NCI-H2107 (cell line): ENCODE measurements at regions not wholly inside any gene's neighbourhood (a gene's known extent, or its start where the extent isn't known, plus 50 kb on each side); places are given as distances from the start of the nearest gene placed in this dataset.
A peak's percentile ranks its signal among the peaks of the same experiment; 100 is the strongest.
"Not testable (repeated sequence)": the region's sequence is repeated elsewhere in the genome, so short reads cannot be mapped to it uniquely, and the experiment has no call there.

Experiments used
- DNase-seq: peaks from one replicate; lab custom pipeline; 2025; lab: John Stamatoyannopoulos, UW

GRCh38 chr5:67814569-67815311 lies 400.8 kb upstream of the PIK3R1 start:
- DNase-seq: no peak

- DNase-seq: no peak
Observed at GRCh38 chr5:67813877-67814539, 401.5 kb upstream of the PIK3R1 start.

GRCh38 chr5:67809589-67809988 lies 406.0 kb upstream of the PIK3R1 start:
- DNase-seq: peak; percentile 54

GRCh38 chr5:67808340-67808739 lies 407.2 kb upstream of the PIK3R1 start:
- DNase-seq: no peak

GRCh38 chr5:67807439-67807888 lies 408.1 kb upstream of the PIK3R1 start:
- DNase-seq: no peak

GRCh38 chr5:67806654-67807438 lies 408.7 kb upstream of the PIK3R1 start:
- DNase-seq: no peak

GRCh38 chr5:67805666-67806348 lies 409.7 kb upstream of the PIK3R1 start:
- DNase-seq: peak; percentile 54

GRCh38 chr5:67802766-67803165 lies 412.8 kb upstream of the PIK3R1 start:
- no peak for DNase-seq

GRCh38 chr5:67799732-67800234 lies 415.8 kb upstream of the PIK3R1 start:
- no peak for DNase-seq

- not testable (repeated sequence) for DNase-seq
Observed at GRCh38 chr5:67798470-67798869, 417.1 kb upstream of the PIK3R1 start.

- no peak for DNase-seq
Observed at GRCh38 chr5:67795781-67796477, 419.6 kb upstream of the PIK3R1 start.

GRCh38 chr5:67793966-67794365 lies 421.6 kb upstream of the PIK3R1 start:
- no peak for DNase-seq

- DNase-seq: no peak
Observed at GRCh38 chr5:67793418-67793817, 422.1 kb upstream of the PIK3R1 start.

GRCh38 chr5:67792891-67793290 lies 422.7 kb upstream of the PIK3R1 start:
- DNase-seq: no peak

GRCh38 chr5:67790390-67790789 lies 425.2 kb upstream of the PIK3R1 start:
- DNase-seq: no peak

- DNase-seq: not testable (repeated sequence)
Observed at GRCh38 chr5:67779893-67780623, 435.5 kb upstream of the PIK3R1 start.

- no peak for DNase-seq
Observed at GRCh38 chr5:67774786-67775185, 440.8 kb upstream of the PIK3R1 start.

- no peak for DNase-seq
Observed at GRCh38 chr5:67774267-67774552, 441.3 kb upstream of the PIK3R1 start.

- DNase-seq: no peak
Observed at GRCh38 chr5:67773411-67774266, 441.9 kb upstream of the PIK3R1 start.

- no peak for DNase-seq
Observed at GRCh38 chr5:67771791-67772190, 443.8 kb upstream of the PIK3R1 start.
